GM06990 (cell line): ENCODE measurements at regions not wholly inside any gene's neighbourhood (a gene's known extent, or its start where the extent isn't known, plus 50 kb on each side); places are given as distances from the start of the nearest gene placed in this dataset.

ENCODE experiments used
- DNase-seq: peaks from one replicate; pipeline ENCODE4 v3.0.0-alpha.2; 2011; ENCODE audit not compliant: insufficient read length; ENCODE audit errors: extremely low read depth
- H3K27me3 ChIP-seq: replicated peaks from 2 replicates; pipeline ENCODE4 v1.6.0; 2011; ENCODE audit warnings: low read length; ENCODE audit not compliant: control insufficient read depth, insufficient read depth
- H3K36me3 ChIP-seq: 2 replicates; pipeline ENCODE4 v1.5.1; 2011; ENCODE audit warnings: low read length; ENCODE audit not compliant: control insufficient read depth, insufficient read depth
- H3K4me3 ChIP-seq: replicated peaks from 2 replicates; pipeline ENCODE4 v1.5.1; 2011; ENCODE audit warnings: low read depth, mild to moderate bottlenecking, control low read depth, low read length
- CTCF ChIP-seq: IDR thresholded peaks from 2 replicates; pipeline ENCODE4 v1.5.1; 2011; ENCODE audit warnings: low read length, control low read depth, mild to moderate bottlenecking, inconsistent platforms; ENCODE audit not compliant: insufficient read depth, poor library complexity, severe bottlenecking

GRCh38 chr9:14538526-14538925, 154.7 kb downstream of the ZDHHC21 start:
- Histone ChIP-seq H3K27me3 (no peaks in the 10 kb centered on the region), H3K36me3 (no peaks in the 10 kb centered on the region), H3K4me3 (no peak overlapping the region)
- TF ChIP-seq CTCF: no peak
- no peak for DNase-seq

- Histone ChIP-seq H3K36me3 (no peaks in the 10 kb centered on the region), H3K4me3 (no peak overlapping the region), H3K27me3 (peaks cover 1% of the 10 kb centered on the region; the same call in 1 of the 2 replicates)
- no peak for DNase-seq
- TF ChIP-seq CTCF: no peak
Observed at GRCh38 chr9:14535161-14535955, 157.9 kb downstream of the ZDHHC21 start.

DNA sequence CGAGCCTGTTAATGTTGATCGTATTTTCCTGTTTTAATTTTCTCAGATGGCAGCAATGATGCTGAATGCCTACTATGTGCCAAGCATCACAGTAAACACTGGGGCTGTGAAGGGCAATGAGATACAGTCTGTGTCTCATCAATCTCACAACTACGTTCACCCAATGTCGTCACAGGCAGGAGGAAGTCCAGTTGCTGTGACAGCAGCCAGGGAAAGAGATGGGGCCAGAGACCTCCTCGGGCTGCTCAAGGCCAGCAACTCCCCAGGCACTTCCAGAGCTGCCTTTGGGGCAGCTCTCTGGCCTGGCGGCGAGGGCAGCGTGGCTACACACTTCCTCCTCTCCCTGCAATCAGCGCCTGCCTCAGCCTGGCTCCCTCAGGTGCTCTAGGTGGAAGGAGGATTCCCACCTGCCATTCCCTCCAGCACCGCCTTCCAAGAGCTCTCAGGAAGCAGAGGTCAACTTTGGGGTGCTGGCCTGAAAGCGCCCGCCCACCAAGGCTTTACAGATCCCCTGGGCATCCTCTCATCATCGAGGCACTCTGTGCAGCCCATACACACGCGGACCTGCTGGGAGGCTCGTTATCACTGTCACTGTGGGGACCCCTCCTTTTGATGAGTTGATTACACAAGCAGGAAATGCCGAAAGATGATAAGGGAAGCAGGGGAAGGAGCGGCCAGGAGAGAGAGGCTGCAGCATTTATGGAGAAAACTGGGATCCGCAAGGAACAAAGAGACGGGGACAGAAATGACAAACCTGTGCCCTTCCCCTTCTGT, 159.2 kb downstream of the ZDHHC21 start:
- Histone ChIP-seq H3K36me3 (no peaks in the 10 kb centered on the region), H3K27me3 (peaks cover 1% of the 10 kb centered on the region; the same call in 1 of the 2 replicates), H3K4me3 (no peak overlapping the region)
- no peak for TF ChIP-seq CTCF
- no peak for DNase-seq

- H3K36me3 ChIP-seq: no peaks in the 10 kb centered on the region
- no peak for TF ChIP-seq CTCF
- no peak overlapping the region for H3K4me3 ChIP-seq
- H3K27me3 ChIP-seq: peaks cover 1% of the 10 kb centered on the region; the same call in 1 of the 2 replicates
- DNase-seq: no peak
Observed at GRCh38 chr9:14532456-14533115, 160.6 kb downstream of the ZDHHC21 start.

DNA sequence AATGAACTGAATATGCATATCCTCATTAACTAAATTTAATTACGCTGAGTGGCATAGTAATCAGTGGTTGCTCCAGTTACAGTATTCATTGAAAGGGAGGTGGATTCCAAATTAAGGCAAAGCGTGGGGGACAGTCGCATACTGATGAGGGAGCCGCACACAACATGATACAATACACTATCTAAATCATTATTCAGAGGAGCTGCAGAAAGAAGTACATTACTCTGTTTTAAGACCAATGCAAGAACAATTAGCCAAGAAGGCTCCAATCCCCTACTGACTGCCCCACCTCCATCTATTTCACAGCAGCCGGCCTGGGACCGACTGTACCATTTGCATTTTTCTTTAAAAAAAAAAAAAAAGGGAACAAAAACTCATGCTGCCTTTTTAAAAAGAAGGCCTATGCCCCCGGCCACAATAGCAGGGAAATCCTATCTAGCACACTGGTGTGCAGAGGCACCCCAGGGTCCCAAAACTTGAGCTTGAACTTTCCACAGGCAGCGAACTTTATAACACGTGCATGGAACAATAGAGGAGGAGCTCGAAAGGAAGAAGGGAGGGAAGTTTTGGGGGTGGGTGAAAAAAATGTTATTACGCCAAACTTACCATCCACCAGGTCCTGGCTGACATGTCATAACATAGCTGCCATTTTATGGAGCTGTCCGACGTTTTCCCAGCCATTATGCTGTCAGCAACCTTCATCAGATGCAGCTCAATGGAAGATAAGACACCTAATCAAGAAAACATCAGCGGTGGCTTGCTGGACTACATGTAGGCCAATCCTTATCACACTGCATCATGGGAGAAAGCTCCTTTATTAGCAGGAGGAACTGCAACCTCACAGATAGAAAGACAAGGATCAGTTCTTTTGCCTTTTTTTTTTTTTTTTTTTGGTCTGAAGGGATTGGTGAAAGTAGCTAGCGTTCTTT, 161.6 kb downstream of the ZDHHC21 start:
- DNase-seq: no peak
- TF ChIP-seq CTCF: no peak
- Histone ChIP-seq H3K27me3 (peaks cover 1% of the 10 kb centered on the region; the same call in 1 of the 2 replicates), H3K4me3 (no peak overlapping the region), H3K36me3 (no peaks in the 10 kb centered on the region)
